GM21381 (cell line): ENCODE measurements at regions not wholly inside any gene's neighbourhood (a gene's known extent, or its start where the extent isn't known, plus 50 kb on each side); places are given as distances from the start of the nearest gene placed in this dataset.

Source experiments
- ATAC-seq: cut with Tn5 transposase; IDR thresholded peaks from one replicate; pipeline ENCODE4 v1.9.1; 2021; ENCODE audit warnings: mild to moderate bottlenecking, moderate library complexity; ENCODE audit not compliant: unreplicated experiment

DNA sequence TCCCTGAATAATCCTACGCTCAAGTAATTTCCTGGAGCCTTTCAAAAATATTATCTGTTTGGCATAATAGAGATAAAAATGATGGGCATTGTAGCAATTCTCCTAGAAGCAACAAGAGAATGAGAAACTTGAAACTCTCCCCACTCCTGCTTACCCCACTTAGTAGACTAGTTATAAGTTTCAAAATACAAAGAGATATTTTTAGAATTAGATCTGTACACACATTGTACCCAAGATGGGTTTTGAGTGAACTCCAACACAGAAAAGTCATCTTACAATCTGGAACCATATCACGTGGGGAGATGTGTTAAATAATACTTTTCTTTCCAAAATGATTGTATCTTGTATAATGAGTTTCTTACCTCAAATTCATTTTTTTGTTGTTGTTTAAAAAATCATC is 484.9 kb downstream of the LPIN1 start:
- ATAC-seq = no peak

DNA sequence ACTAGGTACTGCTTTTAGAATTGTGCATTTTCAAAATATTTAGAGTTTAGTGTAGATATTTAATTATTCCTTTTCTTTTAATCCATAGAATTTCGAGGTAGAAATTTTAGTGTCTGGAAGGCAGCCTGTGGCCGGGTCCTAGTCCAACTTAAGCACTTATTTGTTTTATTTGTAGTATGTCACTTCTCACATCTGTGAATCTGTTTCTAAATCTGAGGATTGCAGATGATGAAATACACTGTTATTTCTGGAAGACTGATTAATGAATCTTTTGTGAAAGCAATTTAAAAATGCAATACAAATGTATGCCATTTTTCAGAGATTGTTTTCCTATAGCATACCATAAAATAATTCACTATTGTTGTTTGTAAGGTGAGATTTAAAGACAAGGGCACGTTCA is 483.9 kb upstream of the TRIB2 start:
- no peak for ATAC-seq

GRCh38 chr2:12236136-12236844 is 480.4 kb upstream of the TRIB2 start:
- ATAC-seq = no peak

DNA sequence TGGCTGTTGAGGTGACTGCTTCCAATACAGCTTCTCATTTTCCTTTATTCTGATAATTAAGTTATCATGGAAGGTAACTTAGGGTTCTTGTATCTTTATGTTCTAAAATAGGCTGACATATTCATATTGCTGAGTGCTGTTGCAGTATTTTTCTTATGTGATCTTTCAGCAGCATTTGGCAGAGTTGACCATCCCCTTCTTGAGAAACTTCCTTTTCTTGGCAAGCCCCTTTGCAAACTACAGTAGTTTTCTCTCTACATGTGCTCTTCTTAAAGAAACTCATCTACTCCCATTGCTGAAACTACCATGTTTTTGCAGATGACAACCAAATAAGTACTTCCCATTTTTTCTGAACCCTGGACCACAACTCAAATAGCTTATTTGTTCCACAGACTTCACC is 476.5 kb upstream of the TRIB2 start:
- ATAC-seq = no peak

DNA sequence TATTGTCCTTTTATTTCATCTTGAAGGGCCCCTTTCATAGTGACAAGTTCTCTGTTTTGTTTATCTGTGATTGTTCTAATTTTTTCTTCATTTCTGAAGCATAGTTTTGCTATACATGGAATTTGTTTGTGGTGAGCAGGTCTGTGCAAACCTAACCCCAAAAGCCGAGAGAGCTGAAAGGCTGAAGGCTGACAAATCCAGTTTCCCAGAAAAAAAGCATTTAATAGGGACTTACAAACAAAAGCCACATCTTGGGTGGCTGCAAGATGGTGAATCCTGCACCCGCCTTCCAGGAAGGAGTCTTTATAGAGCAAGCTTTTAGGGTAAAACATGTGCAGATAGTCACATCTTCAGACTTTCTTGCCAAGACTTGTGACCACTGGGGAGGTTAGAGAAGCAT is 473.4 kb upstream of the TRIB2 start:
- ATAC-seq = no peak

DNA sequence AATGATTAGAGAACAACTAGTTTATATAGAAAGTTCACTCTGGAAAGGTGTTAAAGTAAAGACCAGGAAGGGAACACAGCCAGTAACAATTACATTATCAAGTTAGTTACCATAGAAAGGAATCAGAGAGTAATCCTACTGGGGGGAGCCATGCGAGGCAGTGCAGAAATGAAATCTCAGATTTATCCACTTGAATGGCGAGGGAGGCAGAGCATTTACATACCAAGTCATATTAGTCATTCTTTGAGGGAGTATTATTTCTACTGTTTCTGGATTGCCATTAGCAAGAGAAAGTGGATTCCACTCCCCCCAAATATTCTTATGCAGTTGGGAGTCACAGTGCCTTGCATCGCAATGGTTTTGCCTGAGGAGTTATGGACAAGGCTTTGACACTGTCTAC is 472.7 kb upstream of the TRIB2 start:
- no peak for ATAC-seq

DNA sequence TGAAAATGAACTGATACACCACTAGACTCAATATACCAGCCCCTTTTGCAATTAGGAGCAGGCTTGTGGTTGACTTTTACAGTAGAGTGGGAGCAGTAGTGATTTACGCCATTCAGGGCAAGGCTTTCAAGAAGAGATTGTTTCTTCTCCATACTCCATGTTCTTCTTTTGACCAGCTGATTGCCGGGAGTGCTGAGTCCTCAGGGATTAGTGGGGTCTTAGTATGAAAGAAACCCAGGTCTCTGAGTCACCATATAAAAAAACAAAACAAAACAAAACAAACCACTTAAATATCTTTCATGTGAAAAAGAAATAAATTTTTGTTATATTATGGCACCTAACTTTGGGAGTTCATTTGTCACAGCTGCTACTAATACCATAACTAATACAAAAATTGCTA is 465.6 kb upstream of the TRIB2 start:
- ATAC-seq = no peak

DNA sequence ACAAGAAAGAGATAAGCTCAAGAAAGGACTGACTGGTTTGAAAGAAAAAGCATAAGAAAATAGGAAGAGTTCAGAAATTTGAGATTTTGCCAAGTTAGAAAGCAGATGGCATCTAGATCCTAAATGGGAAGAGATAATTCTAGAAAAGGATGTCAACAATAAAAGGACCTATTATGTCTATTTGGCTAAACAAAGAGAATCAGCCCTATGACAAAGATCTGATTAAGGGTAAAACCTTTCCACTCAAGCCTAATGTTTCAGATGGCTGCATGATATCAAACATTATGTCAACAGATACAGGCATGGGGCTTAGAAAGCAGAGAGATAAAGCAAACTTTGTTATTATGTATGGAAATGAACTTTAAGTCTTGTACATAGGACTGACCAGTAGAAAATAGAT is 465.0 kb upstream of the TRIB2 start:
- ATAC-seq = no peak

DNA sequence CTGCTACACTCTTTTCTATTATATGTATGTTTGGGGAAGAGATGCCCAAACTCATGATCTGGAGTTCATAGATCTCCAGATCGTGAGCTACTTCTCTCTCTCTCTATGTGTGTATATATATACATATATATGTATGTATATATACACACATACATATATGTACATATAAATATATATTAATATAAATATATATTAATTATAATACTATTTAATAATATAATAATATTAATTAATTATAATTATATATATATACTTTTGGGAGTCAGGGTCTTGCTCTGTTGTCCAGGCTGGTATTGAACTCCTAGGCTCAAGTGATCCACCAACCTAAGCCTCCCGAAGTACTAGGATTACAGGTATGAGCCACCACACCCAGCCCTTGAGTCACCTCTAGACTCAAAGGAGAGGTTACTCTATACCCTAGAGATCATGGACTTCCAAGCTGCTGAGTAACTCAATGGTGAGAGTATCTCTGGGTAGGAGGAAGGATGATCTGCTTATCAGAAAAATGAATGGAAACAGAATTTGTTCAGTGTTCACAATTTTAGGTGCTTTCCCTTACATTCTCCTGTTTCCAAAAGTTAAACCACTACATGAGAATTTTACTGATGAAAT is 463.5 kb upstream of the TRIB2 start:
- ATAC-seq = no peak

- no peak for ATAC-seq
These were observed 462.4 kb upstream of the TRIB2 start for GRCh38 chr2:12254280-12254860.

GRCh38 chr2:12256206-12256605 is 460.5 kb upstream of the TRIB2 start:
- ATAC-seq = no peak

DNA sequence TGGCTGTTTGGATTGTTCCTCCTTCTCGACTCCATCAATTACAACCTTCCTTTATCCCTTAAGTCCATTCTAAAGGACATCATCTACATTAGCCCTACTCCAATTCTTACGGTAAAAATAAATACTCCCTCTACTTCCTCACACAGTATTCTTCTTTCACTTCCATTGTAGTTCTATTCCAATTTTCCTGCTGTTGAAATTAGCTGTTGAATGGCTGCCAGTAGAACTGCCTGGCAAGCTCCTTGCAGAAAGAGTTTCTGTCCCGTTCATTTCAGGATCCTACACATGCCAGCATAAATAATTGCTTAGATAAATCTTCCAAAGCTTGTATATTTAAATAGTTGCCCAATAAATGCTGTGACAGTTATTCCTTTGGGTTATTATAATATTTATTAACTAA is 459.3 kb upstream of the TRIB2 start:
- no peak for ATAC-seq

DNA sequence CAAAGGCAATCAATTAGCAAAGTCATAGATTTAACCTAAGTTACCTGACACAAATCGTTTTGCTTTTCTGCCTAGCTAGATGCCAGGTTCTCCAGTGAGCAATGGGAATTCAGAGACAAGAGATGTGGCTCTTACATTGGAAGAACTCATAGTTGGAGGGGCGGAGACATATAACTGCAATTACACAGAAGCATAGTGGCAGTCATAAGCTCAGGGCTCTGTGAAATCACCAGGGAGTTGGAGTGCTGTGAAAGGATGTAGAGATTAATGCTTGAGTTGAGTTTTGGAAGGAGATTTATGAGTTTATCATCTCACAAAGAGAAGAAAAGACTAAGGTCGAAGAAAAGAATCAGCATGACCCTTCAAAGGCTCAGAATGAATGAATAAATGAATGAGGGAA is 457.2 kb upstream of the TRIB2 start:
- no peak for ATAC-seq

DNA sequence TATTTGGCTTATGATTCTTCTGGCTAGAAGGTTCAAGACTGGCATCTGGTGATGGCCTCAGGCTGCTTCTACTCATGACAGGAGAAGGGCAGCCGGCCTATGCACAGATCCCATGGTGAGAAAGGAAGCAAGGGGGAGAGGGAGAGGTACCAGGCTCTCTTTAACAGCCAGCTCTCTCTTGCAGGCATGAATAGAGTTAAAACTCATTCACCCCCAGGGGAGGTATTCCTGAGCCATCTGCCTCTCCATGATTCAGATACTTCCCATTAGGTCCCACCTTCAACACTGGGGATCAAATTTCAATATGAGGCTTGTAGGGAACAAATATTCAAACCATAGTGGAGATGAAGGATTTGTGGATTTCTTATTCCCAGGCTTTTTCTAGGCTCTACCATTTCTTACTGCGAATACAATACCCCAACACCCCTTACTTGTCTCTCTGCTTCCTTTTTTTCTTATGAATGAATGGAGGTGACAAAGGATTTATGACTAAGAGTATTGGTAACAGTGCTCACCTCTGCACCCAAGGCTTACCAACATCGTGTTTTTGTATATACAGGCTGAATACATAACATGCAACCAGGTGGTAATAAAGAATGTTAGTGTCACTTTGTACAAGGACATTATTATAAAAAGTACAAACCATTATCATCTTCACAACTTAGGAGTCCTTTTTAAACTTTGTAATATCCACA is 454.6 kb upstream of the TRIB2 start:
- ATAC-seq = no peak

DNA sequence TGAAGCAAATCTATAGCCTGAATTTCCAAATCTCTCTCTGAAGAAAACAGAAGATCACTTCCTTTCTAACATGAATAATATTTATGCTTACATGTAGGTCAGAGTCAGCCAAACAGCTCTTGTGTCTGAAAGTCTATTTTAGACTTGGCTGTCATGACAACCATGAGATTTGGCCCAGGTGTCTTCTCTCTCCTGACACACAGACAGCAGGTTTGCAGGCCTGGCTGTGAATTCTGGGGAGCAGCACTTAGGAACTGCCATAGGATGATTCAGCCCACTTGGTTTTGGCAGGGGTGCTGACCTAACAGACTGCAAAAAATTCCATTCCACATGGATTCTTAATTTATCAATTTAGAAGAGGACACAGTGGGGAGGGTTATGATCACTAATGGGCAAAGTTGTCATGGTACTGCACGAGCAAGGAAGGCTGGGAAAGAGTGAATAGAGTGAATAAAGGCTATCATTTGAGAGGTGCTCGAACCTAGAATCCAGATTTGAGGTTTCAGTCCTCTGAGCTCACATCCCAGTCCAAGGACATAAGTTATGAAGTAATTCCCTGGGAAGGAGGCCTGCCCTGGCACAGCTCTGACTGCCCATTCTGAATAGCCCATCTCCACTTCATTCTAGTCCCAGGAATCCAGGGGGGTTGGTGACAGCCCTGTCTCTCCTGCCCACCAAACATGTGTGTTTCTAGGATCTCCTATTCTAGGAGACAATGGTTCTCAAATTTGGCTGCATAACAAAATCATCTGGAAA is 453.9 kb upstream of the TRIB2 start:
- no peak for ATAC-seq

GRCh38 chr2:12263730-12264129 is 453.0 kb upstream of the TRIB2 start:
- ATAC-seq = no peak

DNA sequence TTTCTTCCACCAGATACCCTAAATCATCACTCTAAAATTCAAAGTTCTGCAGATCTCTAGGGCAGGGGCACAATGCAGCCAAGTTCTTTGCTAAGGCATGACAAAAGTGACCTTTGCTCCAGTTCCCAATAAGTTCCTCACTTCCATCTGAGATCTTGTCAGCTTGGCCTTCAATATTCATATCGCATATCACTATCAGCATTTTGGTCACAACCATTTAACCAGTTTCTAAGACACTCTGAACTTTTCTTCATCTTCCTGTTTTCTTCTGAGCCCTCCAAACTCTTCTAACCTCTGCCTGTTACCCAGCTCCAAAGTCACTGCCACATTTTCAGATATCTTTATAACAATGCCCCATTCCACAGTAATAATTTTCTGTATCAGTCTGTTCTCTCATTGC is 452.6 kb upstream of the TRIB2 start:
- no peak for ATAC-seq

- ATAC-seq = no peak
These were observed 451.1 kb upstream of the TRIB2 start for GRCh38 chr2:12265646-12266045.

- ATAC-seq = no peak
These were observed 449.7 kb upstream of the TRIB2 start for GRCh38 chr2:12267042-12267441.

DNA sequence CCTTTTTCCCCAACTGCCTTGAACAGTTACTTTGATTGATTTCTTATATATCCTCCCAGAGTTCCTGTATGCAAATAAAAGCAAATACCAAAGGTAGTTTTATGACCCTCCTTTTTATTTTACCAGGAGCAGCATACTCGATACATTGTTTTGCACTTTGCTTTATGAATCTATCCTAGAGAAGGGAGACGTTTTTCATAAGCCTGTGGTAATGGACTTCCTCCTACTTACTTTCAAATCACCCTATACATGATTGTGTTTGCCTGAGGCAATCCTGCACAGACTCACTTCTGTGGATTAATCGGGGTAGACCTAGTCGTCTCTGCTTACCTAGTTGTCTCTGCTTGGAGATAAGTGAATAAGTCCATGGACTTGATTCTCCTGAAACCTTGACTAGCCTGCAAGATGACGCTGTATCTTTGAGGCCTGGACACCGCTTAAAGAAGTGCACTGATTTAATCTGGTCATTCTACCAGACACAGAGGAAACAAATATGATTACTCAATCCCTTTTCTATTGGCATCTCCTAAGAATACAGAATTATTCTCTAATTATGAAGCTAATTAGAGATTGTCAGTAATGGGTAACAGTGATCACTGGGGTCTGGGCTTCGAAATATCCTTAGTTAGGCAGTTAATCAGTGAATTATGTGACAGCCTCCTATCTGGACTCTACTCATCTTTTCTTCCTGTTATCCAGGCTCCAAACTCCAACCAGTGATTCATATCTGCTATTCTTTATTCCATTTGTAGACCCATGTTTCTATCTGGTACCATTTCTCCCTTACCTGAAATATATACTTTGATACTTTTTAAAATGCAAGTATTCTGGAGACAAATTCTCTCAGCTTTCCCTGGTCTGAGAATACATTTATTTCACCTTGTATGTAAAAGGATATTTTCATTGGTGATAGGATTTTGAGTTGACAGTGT is 447.4 kb upstream of the TRIB2 start:
- no peak for ATAC-seq
